Tibial nerve (tissue), 4 donors: ENCODE measurements at regions not wholly inside any gene's neighbourhood (a gene's known extent, or its start where the extent isn't known, plus 50 kb on each side); places are given as distances from the start of the nearest gene placed in this dataset.

Experiments used
- DNase-seq, 2 donors: peaks; one replicate each; pipeline ENCODE4 v3.0.0-alpha.2; 2019; ENCODE audit warnings: low spot score in 2 of 2
- H3K27ac ChIP-seq, 4 donors: fragments of 200-600 bp; sonication (generic) in 3 of 4; one replicate each; pipeline ENCODE4 v1.5.1; 2017 to 2019; ENCODE audit warnings: mild to moderate bottlenecking in 1 of 4
- H3K27me3 ChIP-seq, 2 donors: fragments of 200-600 bp; sonication (generic) in 1 of 2; one replicate each; pipeline versions ENCODE4 v1.5.1 to v1.6.0; 2017 to 2019
- H3K36me3 ChIP-seq, 3 donors: fragments of 200-600 bp; sonication (generic); one replicate each; pipeline ENCODE4 v1.5.1; 2018 to 2019
- H3K4me1 ChIP-seq, 4 donors: fragments of 200-600 bp; sonication (generic) in 3 of 4; one replicate each; pipeline ENCODE4 v1.5.1; 2017 to 2019
- H3K4me3 ChIP-seq, 4 donors: fragments of 200-600 bp; sonication (generic) in 3 of 4; one replicate each; pipeline ENCODE4 v1.5.1; 2017 to 2019; ENCODE audit warnings: mild to moderate bottlenecking in 1 of 4, moderate library complexity in 1 of 4
- H3K9me3 ChIP-seq, 4 donors: fragments of 200-600 bp; sonication (generic) in 3 of 4; one replicate each; pipeline ENCODE4 v1.5.1; 2017 to 2019
- CTCF ChIP-seq, 5 experiments: fragments of 200-600 bp in 3 of 5; fragments of 450-650 bp in 2 of 5; sonication (generic) in 3 of 5; IDR thresholded peaks; one replicate each; pipeline ENCODE4 v1.5.1; 2016 to 2019; ENCODE audit warnings: antibody characterized with exemption in 5 of 5, mild to moderate bottlenecking in 3 of 5, moderate library complexity in 2 of 5
- EP300 ChIP-seq, 2 donors: sonication (generic); formaldehyde crosslinking; IDR thresholded peaks; one replicate each; pipeline ENCODE4 v1.6.1; 2017; ENCODE audit warnings: antibody characterized with exemption in 2 of 2, mild to moderate bottlenecking in 1 of 2
- POLR2A ChIP-seq, 2 donors: fragments of 450-650 bp; IDR thresholded peaks; one replicate each; pipeline ENCODE4 v1.6.1; 2017; ENCODE audit warnings: antibody characterized with exemption in 2 of 2, mild to moderate bottlenecking in 2 of 2, moderate library complexity in 2 of 2
- WGBS, 2 donors: methylation state at CpG; one replicate each; pipeline ENCODE4 v1.1.5; 2018; 5-methylcytosine and 5-hydroxymethylcytosine counted together

GRCh38 chr13:103308667-103309066 is 242.4 kb upstream of the SLC10A2 start:
- no peak for TF ChIP-seq CTCF (IDR thresholded peaks at IDR 0.05)
- no peak for TF ChIP-seq EP300 (IDR thresholded peaks at IDR 0.05)
- no peak for TF ChIP-seq POLR2A (IDR thresholded peaks at IDR 0.05)
- WGBS, 2 donors = 73 to 81% methylated on average over 4 of the region's 4 CpGs

GRCh38 chr13:103306163-103306562 is 239.9 kb upstream of the SLC10A2 start:
- TF ChIP-seq POLR2A (IDR thresholded peaks at IDR 0.05) (no peak), CTCF (IDR thresholded peaks at IDR 0.05) (no peak), EP300 (IDR thresholded peaks at IDR 0.05) (no peak)
- H3K27me3 ChIP-seq = no peaks in the 10 kb centered on the region

More at GRCh38 chr13:103308667-103309066, 242.4 kb upstream of the SLC10A2 start:
- Histone ChIP-seq H3K9me3 (no peaks in the 10 kb centered on the region), H3K4me3 (no peak overlapping the region), H3K27ac (no peak overlapping the region), H3K4me1 (peaks cover 0 to 5% (median 0%) of the 10 kb centered on the region in 4 donors), H3K27me3 (no peaks in the 10 kb centered on the region), H3K36me3 (no peaks in the 10 kb centered on the region)
- DNase-seq = no peak

GRCh38 chr13:103303078-103303651 is 236.9 kb upstream of the SLC10A2 start:
- Histone ChIP-seq H3K27ac (no peak overlapping the region), H3K9me3 (no peaks in the 10 kb centered on the region), H3K27me3 (no peaks in the 10 kb centered on the region), H3K4me1 (peaks cover 0 to 5% (median 0%) of the 10 kb centered on the region in 4 donors), H3K4me3 (no peak overlapping the region), H3K36me3 (no peaks in the 10 kb centered on the region)
- no peak for TF ChIP-seq EP300 (IDR thresholded peaks at IDR 0.05)
- TF ChIP-seq POLR2A (IDR thresholded peaks at IDR 0.05) = no peak
- no peak for TF ChIP-seq CTCF (IDR thresholded peaks at IDR 0.05)
- WGBS, 2 donors = 78 to 82% methylated on average over 4 of the region's 4 CpGs
- no peak for DNase-seq

More at GRCh38 chr13:103306163-103306562, 239.9 kb upstream of the SLC10A2 start:
- Histone ChIP-seq H3K27ac (no peak overlapping the region), H3K36me3 (no peaks in the 10 kb centered on the region), H3K9me3 (no peaks in the 10 kb centered on the region), H3K4me3 (no peak overlapping the region), H3K4me1 (peaks cover 0 to 5% (median 0%) of the 10 kb centered on the region in 4 donors)
- WGBS, 2 donors = 83 to 86% methylated on average over 7 of the region's 7 CpGs
- no peak for DNase-seq

- no peak overlapping the region for H3K4me3 ChIP-seq
- peaks cover 0 to 5% (median 0%) of the 10 kb centered on the region in 4 donors for H3K4me1 ChIP-seq
- no peaks in the 10 kb centered on the region for H3K36me3 ChIP-seq
- WGBS, 2 donors = 76 to 78% methylated on average over 3 of the region's 3 CpGs
- H3K27me3 ChIP-seq = no peaks in the 10 kb centered on the region
- H3K27ac ChIP-seq = no peak overlapping the region
- H3K9me3 ChIP-seq = no peaks in the 10 kb centered on the region
- no peak for DNase-seq
- no peak for TF ChIP-seq CTCF (IDR thresholded peaks at IDR 0.05)
- TF ChIP-seq POLR2A (IDR thresholded peaks at IDR 0.05) = no peak
- no peak for TF ChIP-seq EP300 (IDR thresholded peaks at IDR 0.05)
Observed at GRCh38 chr13:103302676-103303075, 236.5 kb upstream of the SLC10A2 start.

- WGBS, 2 donors = 91 to 93% methylated on average over 3 of the region's 3 CpGs
- no peak for DNase-seq
- Histone ChIP-seq H3K27ac (no peak overlapping the region), H3K36me3 (no peaks in the 10 kb centered on the region), H3K4me1 (no peaks in the 10 kb centered on the region), H3K27me3 (no peaks in the 10 kb centered on the region), H3K9me3 (peaks cover 0 to 16% (median 0%) of the 10 kb centered on the region in 4 donors), H3K4me3 (no peak overlapping the region)
- TF ChIP-seq POLR2A (IDR thresholded peaks at IDR 0.05) (no peak), EP300 (IDR thresholded peaks at IDR 0.05) (no peak), CTCF (IDR thresholded peaks at IDR 0.05) (no peak)
Observed at GRCh38 chr13:103299079-103299478, 232.9 kb upstream of the SLC10A2 start.
